ENCODE measurements at regions not wholly inside any gene's neighbourhood (a gene's known extent, or its start where the extent isn't known, plus 50 kb on each side); places are given as distances from the start of the nearest gene placed in this dataset.
"Not testable (repeated sequence)": the region's sequence is repeated elsewhere in the genome, so short reads cannot be mapped to it uniquely, and the experiment has no call there.

- 60 to 73% methylated on average over 6 of the region's 6 CpGs for WGBS, 2 donors
- H3K4me3 ChIP-seq: no peak overlapping the region
- DNase-seq (peak in 1 of 2 donors; percentile 69), ATAC-seq (peak; percentile 74 to 97 (median 92))
- no peaks in the 10 kb centered on the region for H3K9me3 ChIP-seq
- no peaks in the 10 kb centered on the region for H3K36me3 ChIP-seq
- peaks cover 2 to 23% (median 7%) of the 10 kb centered on the region in 9 donors for H3K4me1 ChIP-seq
- H3K27ac ChIP-seq: peak overlapping the region; percentile 26 to 85 (median 68)
- intact Hi-C loops (cut with DNase I): no loop called here
- no peaks in the 10 kb centered on the region for H3K27me3 ChIP-seq
- TF ChIP-seq, protein P1, sequence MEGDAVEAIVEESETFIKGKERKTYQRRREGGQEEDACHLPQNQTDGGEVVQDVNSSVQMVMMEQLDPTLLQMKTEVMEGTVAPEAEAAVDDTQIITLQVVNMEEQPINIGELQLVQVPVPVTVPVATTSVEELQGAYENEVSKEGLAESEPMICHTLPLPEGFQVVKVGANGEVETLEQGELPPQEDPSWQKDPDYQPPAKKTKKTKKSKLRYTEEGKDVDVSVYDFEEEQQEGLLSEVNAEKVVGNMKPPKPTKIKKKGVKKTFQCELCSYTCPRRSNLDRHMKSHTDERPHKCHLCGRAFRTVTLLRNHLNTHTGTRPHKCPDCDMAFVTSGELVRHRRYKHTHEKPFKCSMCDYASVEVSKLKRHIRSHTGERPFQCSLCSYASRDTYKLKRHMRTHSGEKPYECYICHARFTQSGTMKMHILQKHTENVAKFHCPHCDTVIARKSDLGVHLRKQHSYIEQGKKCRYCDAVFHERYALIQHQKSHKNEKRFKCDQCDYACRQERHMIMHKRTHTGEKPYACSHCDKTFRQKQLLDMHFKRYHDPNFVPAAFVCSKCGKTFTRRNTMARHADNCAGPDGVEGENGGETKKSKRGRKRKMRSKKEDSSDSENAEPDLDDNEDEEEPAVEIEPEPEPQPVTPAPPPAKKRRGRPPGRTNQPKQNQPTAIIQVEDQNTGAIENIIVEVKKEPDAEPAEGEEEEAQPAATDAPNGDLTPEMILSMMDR (IDR thresholded peaks at IDR 0.05): no peak
Measured at GRCh38 chr6:3919130-3919628, 70.0 kb downstream of the FAM50B start.

DNA sequence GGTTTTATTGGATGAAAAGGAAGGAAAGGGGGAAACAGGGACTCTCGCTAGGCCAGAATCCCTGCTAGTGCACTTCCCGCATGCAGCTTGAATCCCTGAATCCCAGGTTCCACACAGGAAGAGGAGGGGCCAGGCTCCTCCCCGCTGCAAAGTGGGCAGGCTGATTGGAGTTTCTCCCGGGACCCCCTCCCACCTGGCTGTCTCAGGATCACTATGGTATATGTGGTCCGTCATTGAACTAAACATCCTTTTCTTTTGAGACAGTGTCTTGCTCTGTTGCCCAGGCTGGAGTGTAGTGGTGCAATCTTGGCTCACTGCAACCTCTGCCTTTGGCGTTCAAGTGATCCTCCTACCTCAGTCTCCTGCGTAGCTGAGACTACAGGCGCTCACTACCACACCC, 70.7 kb downstream of the FAM50B start:
- 84 to 89% methylated on average over 8 of the region's 8 CpGs for WGBS, 2 donors
- intact Hi-C loops (cut with DNase I): no loop called here
- TF ChIP-seq, protein P1 (IDR thresholded peaks at IDR 0.05): no peak
- DNase-seq (no peak), ATAC-seq (peak in 1 of 8 donors; percentile 23)
- no peaks in the 10 kb centered on the region for H3K9me3 ChIP-seq
- H3K36me3 ChIP-seq: no peaks in the 10 kb centered on the region
- peaks cover 0 to 26% (median 9%) of the 10 kb centered on the region in 9 donors for H3K4me1 ChIP-seq
- H3K27me3 ChIP-seq: no peaks in the 10 kb centered on the region
- no peak overlapping the region for H3K4me3 ChIP-seq
- peak overlapping the region in 5 of 10 donors; percentile 64 to 85 (median 71) for H3K27ac ChIP-seq

GRCh38 chr6:3920321-3920720, 71.1 kb downstream of the FAM50B start:
- Histone ChIP-seq H3K4me1 (peaks cover 0 to 31% (median 10%) of the 10 kb centered on the region in 9 donors), H3K9me3 (no peaks in the 10 kb centered on the region), H3K36me3 (no peaks in the 10 kb centered on the region), H3K27me3 (no peaks in the 10 kb centered on the region), H3K4me3 (no peak overlapping the region), H3K27ac (peak overlapping the region in 1 of 10 donors; percentile 69)
- TF ChIP-seq, protein P1 (IDR thresholded peaks at IDR 0.05): no peak
- WGBS, 2 donors: 85 to 89% methylated on average over 6 of the region's 6 CpGs
- intact Hi-C loops (cut with DNase I): no loop called here
- no peak for ATAC-seq
- no peak for DNase-seq

- Histone ChIP-seq H3K36me3 (no peaks in the 10 kb centered on the region), H3K27me3 (no peaks in the 10 kb centered on the region), H3K4me1 (peaks cover 0 to 42% (median 13%) of the 10 kb centered on the region in 9 donors), H3K27ac (no peak overlapping the region), H3K4me3 (no peak overlapping the region), H3K9me3 (no peaks in the 10 kb centered on the region)
- intact Hi-C loops (cut with DNase I): no loop called here
- TF ChIP-seq, protein P1 (IDR thresholded peaks at IDR 0.05): no peak
- 97 to 100% methylated on average over 2 of the region's 2 CpGs for WGBS, 2 donors
- DNase-seq: no peak
- ATAC-seq: no peak
Measured at GRCh38 chr6:3921663-3922062, 72.5 kb downstream of the FAM50B start.

- ATAC-seq; intact Hi-C loops (cut with DNase I); H3K4me3 ChIP-seq; H3K27me3 ChIP-seq; H3K9me3 ChIP-seq; H3K27ac ChIP-seq; DNase-seq; H3K36me3 ChIP-seq: not testable (repeated sequence)
- H3K4me1 ChIP-seq: peaks cover 0 to 42% (median 13%) of the 10 kb centered on the region in 9 donors
- 97 to 98% methylated on average over 7 of the region's 7 CpGs for WGBS, 2 donors
Measured at GRCh38 chr6:3922619-3923018, 73.4 kb downstream of the FAM50B start.

GRCh38 chr6:3925223-3926149, 76.3 kb downstream of the FAM50B start:
- peaks cover 0 to 43% (median 9%) of the 10 kb centered on the region in 9 donors for H3K4me1 ChIP-seq
- intact Hi-C loops (cut with DNase I); H3K27me3 ChIP-seq; H3K9me3 ChIP-seq; H3K36me3 ChIP-seq: not testable (repeated sequence)
- peak overlapping the region; percentile 35 to 73 (median 64) for H3K27ac ChIP-seq
- ATAC-seq (peak; percentile 79 to 94 (median 90)), DNase-seq (peak; percentile 69 to 77)
- WGBS, 2 donors: 30 to 41% methylated on average over 21 to 22 of the region's 23 CpGs
- H3K4me3 ChIP-seq: peak overlapping the region in 3 of 10 donors; percentile 15 to 28 (median 19)

All from heart right ventricle (tissue), 16 donors.